Transverse colon (tissue), 4 donors: ENCODE measurements at regions not wholly inside any gene's neighbourhood (a gene's known extent, or its start where the extent isn't known, plus 50 kb on each side); places are given as distances from the start of the nearest gene placed in this dataset.
"Not testable (repeated sequence)": the region's sequence is repeated elsewhere in the genome, so short reads cannot be mapped to it uniquely, and the experiment has no call there.

Source experiments
- DNase-seq: peaks from one replicate; pipeline ENCODE4 v3.0.0-alpha.2; 2019
- H3K27ac ChIP-seq, 4 donors: fragments of 200-600 bp; sonication (generic); 2 replicates each; pipeline ENCODE4 v1.5.1; 2016 to 2018; ENCODE audit warnings: inconsistent platforms in 4 of 4
- H3K27me3 ChIP-seq: fragments of 200-600 bp; sonication (generic); 2 replicates; pipeline ENCODE4 v1.5.1; 2017; ENCODE audit warnings: inconsistent platforms
- H3K36me3 ChIP-seq, 4 donors: fragments of 200-600 bp; sonication (generic); 2 replicates each; pipeline ENCODE4 v1.5.1; 2017 to 2019; ENCODE audit warnings: inconsistent platforms in 4 of 4
- H3K4me1 ChIP-seq, 4 donors: fragments of 200-600 bp; sonication (generic); 2 replicates each; pipeline ENCODE4 v1.5.1; 2017 to 2020; ENCODE audit warnings: inconsistent platforms in 4 of 4
- H3K4me3 ChIP-seq, 4 donors: fragments of 200-600 bp; sonication (generic); 1 replicate in 1 of 4; 2 replicates in 3 of 4; pipeline versions ENCODE4 v1.5.1 to v1.6.1; 2017 to 2019; ENCODE audit warnings: inconsistent platforms in 4 of 4
- H3K9me3 ChIP-seq, 2 donors: fragments of 200-600 bp; sonication (generic); 2 replicates each; pipeline ENCODE4 v1.5.1; 2017 to 2019; ENCODE audit warnings: inconsistent platforms in 2 of 2
- EP300 ChIP-seq: sonication (generic); formaldehyde crosslinking; IDR thresholded peaks from one replicate; pipeline ENCODE4 v1.6.1; 2017; ENCODE audit warnings: antibody characterized with exemption, low read depth
- POLR2A ChIP-seq: fragments of 450-650 bp; IDR thresholded peaks from one replicate; pipeline ENCODE4 v1.6.1; 2016; ENCODE audit warnings: antibody characterized with exemption, mild to moderate bottlenecking, moderate library complexity
- POLR2AphosphoS5 ChIP-seq, 3 donors: sonication (generic); formaldehyde crosslinking; IDR thresholded peaks; one replicate each; pipeline ENCODE4 v1.6.1; 2016; ENCODE audit warnings: antibody characterized with exemption in 3 of 3
- WGBS, 2 donors: methylation state at CpG; one replicate each; pipeline ENCODE4 v1.1.5; 2018; ENCODE audit warnings: low coverage in 1 of 2; 5-methylcytosine and 5-hydroxymethylcytosine counted together
- in situ Hi-C, 4 donors: fragments of 200-750 bp; cut with MboI; loops; one replicate each; pipeline versions ENCODE4 v1.15.0 to v1.15.1; 2017; ENCODE audit warnings: low sequenced_read_pairs in 3 of 4, low pct_ligation_motif_present in 1 of 4, low pct_unique_long_range_greater_than_20kb in 1 of 4
- intact Hi-C: fragments of 100-400 bp; cut with DNase I; formaldehyde crosslinking; loops from one replicate; pipeline ENCODE4 v1.15.1; 2023; ENCODE audit warnings: low total_unique reads
- TF ChIP-seq, protein P1 (sequence below), 5 experiments: fragments of 200-600 bp in 3 of 5; fragments of 450-650 bp in 2 of 5; sonication (generic) in 3 of 5; IDR thresholded peaks; 1 replicate in 2 of 5; 2 replicates in 3 of 5; pipeline ENCODE4 v1.5.1; 2016 to 2017; ENCODE audit warnings: antibody characterized with exemption in 5 of 5, inconsistent platforms in 3 of 5, mild to moderate bottlenecking in 2 of 5, moderate library complexity in 1 of 5

DNA sequence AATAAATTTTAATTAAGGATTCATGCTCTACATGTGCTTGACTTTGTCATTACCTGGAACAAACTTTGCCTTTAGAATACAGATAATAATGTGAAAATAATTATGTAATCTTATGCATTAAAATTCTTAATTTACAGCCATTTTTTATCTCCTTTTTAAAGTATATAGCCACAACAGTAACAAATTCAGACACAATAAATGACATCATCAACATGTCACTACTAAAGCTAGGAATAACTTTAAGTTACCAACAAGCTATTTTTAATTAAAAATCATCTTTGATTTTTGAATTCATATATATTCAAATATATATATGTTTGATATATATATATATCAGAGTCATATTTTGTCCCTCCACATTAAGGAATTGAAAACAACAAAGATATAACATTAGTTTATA lies 107.7 kb downstream of the MAD2L1 start:
- H3K27me3 ChIP-seq, result no peaks in the 10 kb centered on the region
- H3K4me1 ChIP-seq, result no peaks in the 10 kb centered on the region
- in situ Hi-C loops, result no loop called here
- no peak for DNase-seq
- TF ChIP-seq, protein P1, sequence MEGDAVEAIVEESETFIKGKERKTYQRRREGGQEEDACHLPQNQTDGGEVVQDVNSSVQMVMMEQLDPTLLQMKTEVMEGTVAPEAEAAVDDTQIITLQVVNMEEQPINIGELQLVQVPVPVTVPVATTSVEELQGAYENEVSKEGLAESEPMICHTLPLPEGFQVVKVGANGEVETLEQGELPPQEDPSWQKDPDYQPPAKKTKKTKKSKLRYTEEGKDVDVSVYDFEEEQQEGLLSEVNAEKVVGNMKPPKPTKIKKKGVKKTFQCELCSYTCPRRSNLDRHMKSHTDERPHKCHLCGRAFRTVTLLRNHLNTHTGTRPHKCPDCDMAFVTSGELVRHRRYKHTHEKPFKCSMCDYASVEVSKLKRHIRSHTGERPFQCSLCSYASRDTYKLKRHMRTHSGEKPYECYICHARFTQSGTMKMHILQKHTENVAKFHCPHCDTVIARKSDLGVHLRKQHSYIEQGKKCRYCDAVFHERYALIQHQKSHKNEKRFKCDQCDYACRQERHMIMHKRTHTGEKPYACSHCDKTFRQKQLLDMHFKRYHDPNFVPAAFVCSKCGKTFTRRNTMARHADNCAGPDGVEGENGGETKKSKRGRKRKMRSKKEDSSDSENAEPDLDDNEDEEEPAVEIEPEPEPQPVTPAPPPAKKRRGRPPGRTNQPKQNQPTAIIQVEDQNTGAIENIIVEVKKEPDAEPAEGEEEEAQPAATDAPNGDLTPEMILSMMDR (IDR thresholded peaks at IDR 0.05), result no peak
- TF ChIP-seq EP300, result no peak
- TF ChIP-seq POLR2A, result no peak
- H3K4me3 ChIP-seq, result no peak overlapping the region
- intact Hi-C loops, result no loop called here
- no peak overlapping the region for H3K27ac ChIP-seq
- no peaks in the 10 kb centered on the region for H3K36me3 ChIP-seq
- no peaks in the 10 kb centered on the region for H3K9me3 ChIP-seq

DNA sequence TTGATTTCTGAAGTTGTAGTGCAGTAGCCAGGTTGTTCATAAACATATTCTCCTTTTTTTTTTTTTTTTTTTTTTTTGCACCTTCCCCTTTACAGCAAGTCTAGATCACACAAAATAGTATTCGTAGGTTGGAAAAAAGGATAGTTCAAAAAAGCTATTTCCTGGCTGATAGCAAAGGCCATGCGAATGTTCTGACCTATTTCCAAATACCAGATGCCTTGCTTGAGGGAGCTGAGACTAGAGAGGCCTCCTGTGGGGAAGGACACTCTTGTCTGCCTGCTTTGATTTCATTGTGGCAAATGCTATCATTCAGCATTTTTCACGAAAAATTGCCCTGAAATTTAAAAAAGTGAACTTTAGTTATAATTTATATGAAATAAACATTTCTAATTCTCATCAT lies 111.4 kb downstream of the MAD2L1 start:
- H3K4me3 ChIP-seq, result no peak overlapping the region
- DNase-seq, result no peak
- no peaks in the 10 kb centered on the region for H3K36me3 ChIP-seq
- intact Hi-C loops (no loop called here), in situ Hi-C loops (no loop called here)
- 78 to 79% methylated on average over 3 of the region's 3 CpGs for WGBS, 2 donors
- H3K27me3 ChIP-seq, result no peaks in the 10 kb centered on the region
- no peak overlapping the region for H3K27ac ChIP-seq
- H3K9me3 ChIP-seq, result no peaks in the 10 kb centered on the region
- no peaks in the 10 kb centered on the region for H3K4me1 ChIP-seq
- TF ChIP-seq POLR2A (no peak), POLR2AphosphoS5 (IDR thresholded peaks at IDR 0.05) (no peak), EP300 (no peak)
- TF ChIP-seq, protein P1 (IDR thresholded peaks at IDR 0.05), result no peak

DNA sequence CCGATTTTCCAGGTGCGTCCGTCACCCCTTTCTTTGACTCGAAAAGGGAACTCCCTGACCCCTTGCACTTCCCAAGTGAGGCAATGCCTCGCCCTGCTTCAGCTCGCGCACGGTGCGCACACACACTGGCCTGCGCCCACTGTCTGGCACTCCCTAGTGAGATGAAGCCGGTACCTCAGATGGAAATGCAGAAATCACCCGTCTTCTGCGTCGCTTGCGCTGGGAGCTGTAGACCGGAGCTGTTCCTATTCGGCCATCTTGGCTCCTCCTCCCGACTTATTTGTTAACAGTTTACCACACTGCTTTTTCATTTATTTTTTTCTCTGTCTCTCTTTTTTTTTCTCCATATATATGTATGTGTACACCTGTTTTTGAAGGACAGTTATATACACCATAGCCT lies 112.2 kb downstream of the MAD2L1 start:
- H3K4me3 ChIP-seq, in situ Hi-C loops, H3K27ac ChIP-seq, DNase-seq, H3K27me3 ChIP-seq, H3K9me3 ChIP-seq, H3K4me1 ChIP-seq, intact Hi-C loops, H3K36me3 ChIP-seq: not testable (repeated sequence)
- WGBS, 2 donors, result 97 to 98% methylated on average over 6 to 14 of the region's 18 CpGs

DNA sequence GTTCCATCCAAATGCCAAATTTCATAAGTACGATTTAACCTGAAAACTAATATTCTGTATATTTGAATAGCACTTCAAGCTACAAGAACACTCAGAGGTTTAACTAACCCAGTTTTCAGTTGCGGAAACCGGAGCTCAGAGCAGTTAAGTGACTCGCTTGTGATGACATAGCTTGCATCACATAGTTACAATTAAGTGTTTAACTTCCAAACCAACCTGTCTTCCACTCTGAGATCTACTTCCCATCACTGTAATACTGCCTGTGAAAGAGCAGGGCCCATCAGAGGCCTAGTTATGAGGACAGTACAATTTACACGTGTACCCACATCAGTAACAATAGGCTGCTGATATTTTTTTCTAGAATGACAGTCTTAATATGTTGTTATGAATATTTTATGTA lies 120.3 kb downstream of the MAD2L1 start:
- Histone ChIP-seq H3K4me1 (no peaks in the 10 kb centered on the region), H3K27me3 (no peaks in the 10 kb centered on the region), H3K4me3 (no peak overlapping the region), H3K36me3 (no peaks in the 10 kb centered on the region), H3K9me3 (no peaks in the 10 kb centered on the region), H3K27ac (no peak overlapping the region)
- in situ Hi-C loops, result no loop called here
- no peak for DNase-seq
- 70 to 74% methylated on average over 5 of the region's 5 CpGs for WGBS, 2 donors
- TF ChIP-seq POLR2A (no peak), POLR2AphosphoS5 (IDR thresholded peaks at IDR 0.05) (no peak), EP300 (no peak)
- TF ChIP-seq, protein P1 (IDR thresholded peaks at IDR 0.05), result no peak
- intact Hi-C loops, result no loop called here

DNA sequence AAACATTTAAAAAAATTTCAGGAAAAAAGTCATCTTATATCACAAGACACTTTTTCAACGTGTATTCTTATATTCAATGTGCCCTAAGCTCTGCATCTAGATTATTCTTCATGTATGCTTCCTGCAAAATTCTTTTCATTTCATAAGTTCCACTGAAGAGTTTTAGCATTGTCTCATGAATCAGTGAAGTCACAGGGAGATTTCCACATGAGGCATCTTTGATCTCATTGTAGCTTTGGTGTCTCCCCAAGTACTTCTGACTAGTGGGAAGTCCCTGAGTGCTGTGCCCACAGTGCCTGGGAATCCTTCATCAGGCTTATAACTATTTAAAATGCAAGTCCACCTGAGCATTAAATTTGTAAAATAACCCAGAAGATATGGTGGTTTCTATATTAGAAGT lies 123.8 kb downstream of the MAD2L1 start:
- no peak overlapping the region for H3K27ac ChIP-seq
- H3K27me3 ChIP-seq, result no peaks in the 10 kb centered on the region
- no peaks in the 10 kb centered on the region for H3K4me1 ChIP-seq
- no peak for TF ChIP-seq POLR2AphosphoS5 (IDR thresholded peaks at IDR 0.05)
- no peak for TF ChIP-seq POLR2A
- TF ChIP-seq, protein P1 (IDR thresholded peaks at IDR 0.05), result no peak
- TF ChIP-seq EP300, result no peak
- H3K4me3 ChIP-seq, result no peak overlapping the region
- no peaks in the 10 kb centered on the region for H3K36me3 ChIP-seq
- intact Hi-C loops (no loop called here), in situ Hi-C loops (no loop called here)
- no peak for DNase-seq
- 57 to 77% methylated on average over 1 of the region's 1 CpG for WGBS, 2 donors
- no peaks in the 10 kb centered on the region for H3K9me3 ChIP-seq
